Ascending aorta (tissue), 2 donors: ENCODE measurements at regions not wholly inside any gene's neighbourhood (a gene's known extent, or its start where the extent isn't known, plus 50 kb on each side); places are given as distances from the start of the nearest gene placed in this dataset.

Source experiments
- DNase-seq, 2 donors: peaks; one replicate each; pipeline ENCODE4 v3.0.0-alpha.2; 2019; ENCODE audit warnings: low spot score in 2 of 2
- H3K27ac ChIP-seq, 2 donors: fragments of 200-600 bp; sonication (generic); one replicate each; pipeline ENCODE4 v1.5.1; 2016 to 2017; ENCODE audit warnings: mild to moderate bottlenecking in 1 of 2
- H3K27me3 ChIP-seq: fragments of 200-600 bp; sonication (generic); one replicate; pipeline ENCODE4 v1.5.1; 2017
- H3K36me3 ChIP-seq, 2 donors: fragments of 200-600 bp; sonication (generic); one replicate each; pipeline ENCODE4 v1.5.1; 2016
- H3K4me1 ChIP-seq, 2 donors: fragments of 200-600 bp; sonication (generic); one replicate each; pipeline ENCODE4 v1.5.1; 2016 to 2017; ENCODE audit warnings: mild to moderate bottlenecking in 1 of 2
- H3K4me3 ChIP-seq, 2 donors: fragments of 200-600 bp; sonication (generic); one replicate each; pipeline ENCODE4 v1.5.1; 2016 to 2017; ENCODE audit warnings: mild to moderate bottlenecking in 1 of 2
- H3K9me3 ChIP-seq, 2 donors: fragments of 200-600 bp; sonication (generic); one replicate each; pipeline ENCODE4 v1.5.1; 2016
- CTCF ChIP-seq, 3 experiments: fragments of 200-600 bp in 2 of 3; fragments of 450-650 bp in 1 of 3; sonication (generic) in 2 of 3; IDR thresholded peaks; one replicate each; pipeline ENCODE4 v1.5.1; 2016 to 2019; ENCODE audit warnings: antibody characterized with exemption in 3 of 3, mild to moderate bottlenecking in 1 of 3, moderate library complexity in 1 of 3
- intact Hi-C: fragments of 100-400 bp; cut with DNase I; formaldehyde crosslinking; loops from one replicate; pipeline ENCODE4 v1.15.1; 2023

- DNase-seq = no peak
- TF ChIP-seq CTCF (IDR thresholded peaks at IDR 0.05) = no peak
- H3K27me3 ChIP-seq = no peaks in the 10 kb centered on the region
- intact Hi-C loops = no loop called here
- H3K4me1 ChIP-seq = no peaks in the 10 kb centered on the region
- no peak overlapping the region for H3K27ac ChIP-seq
- no peak overlapping the region for H3K4me3 ChIP-seq
- H3K36me3 ChIP-seq = no peaks in the 10 kb centered on the region
- H3K9me3 ChIP-seq = no peaks in the 10 kb centered on the region
These were observed 75.5 kb upstream of the PCGF5 start for GRCh38 chr10:91144961-91145360.

- no peaks in the 10 kb centered on the region for H3K4me1 ChIP-seq
- no peaks in the 10 kb centered on the region for H3K27me3 ChIP-seq
- intact Hi-C loops = no loop called here
- no peaks in the 10 kb centered on the region for H3K9me3 ChIP-seq
- H3K4me3 ChIP-seq = no peak overlapping the region
- TF ChIP-seq CTCF (IDR thresholded peaks at IDR 0.05) = no peak
- no peaks in the 10 kb centered on the region for H3K36me3 ChIP-seq
- no peak for DNase-seq
- no peak overlapping the region for H3K27ac ChIP-seq
These were observed 74.3 kb upstream of the PCGF5 start for GRCh38 chr10:91146146-91146545.

- Histone ChIP-seq H3K4me3 (no peak overlapping the region), H3K27ac (no peak overlapping the region), H3K9me3 (no peaks in the 10 kb centered on the region), H3K27me3 (no peaks in the 10 kb centered on the region), H3K4me1 (no peaks in the 10 kb centered on the region), H3K36me3 (no peaks in the 10 kb centered on the region)
- intact Hi-C loops = no loop called here
- no peak for TF ChIP-seq CTCF (IDR thresholded peaks at IDR 0.05)
- no peak for DNase-seq
These were observed 70.9 kb upstream of the PCGF5 start for GRCh38 chr10:91149550-91149949.

- H3K36me3 ChIP-seq = no peaks in the 10 kb centered on the region
- H3K27me3 ChIP-seq = no peaks in the 10 kb centered on the region
- H3K4me3 ChIP-seq = no peak overlapping the region
- no peak overlapping the region for H3K27ac ChIP-seq
- intact Hi-C loops = no loop called here
- no peak for DNase-seq
- no peak for TF ChIP-seq CTCF (IDR thresholded peaks at IDR 0.05)
- H3K9me3 ChIP-seq = no peaks in the 10 kb centered on the region
- H3K4me1 ChIP-seq = no peaks in the 10 kb centered on the region
These were observed 69.8 kb upstream of the PCGF5 start for GRCh38 chr10:91150631-91151030.

GRCh38 chr10:91153508-91153907, 67.0 kb upstream of the PCGF5 start:
- no peak for DNase-seq
- no peaks in the 10 kb centered on the region for H3K27me3 ChIP-seq
- no peak overlapping the region for H3K4me3 ChIP-seq
- no peak overlapping the region for H3K27ac ChIP-seq
- intact Hi-C loops = no loop called here
- no peaks in the 10 kb centered on the region for H3K9me3 ChIP-seq
- TF ChIP-seq CTCF (IDR thresholded peaks at IDR 0.05) = no peak
- H3K4me1 ChIP-seq = no peaks in the 10 kb centered on the region
- H3K36me3 ChIP-seq = no peaks in the 10 kb centered on the region

- H3K4me3 ChIP-seq = no peak overlapping the region
- H3K9me3 ChIP-seq = no peaks in the 10 kb centered on the region
- TF ChIP-seq CTCF (IDR thresholded peaks at IDR 0.05) = no peak
- H3K36me3 ChIP-seq = no peaks in the 10 kb centered on the region
- intact Hi-C loops = no loop called here
- DNase-seq = no peak
- no peaks in the 10 kb centered on the region for H3K4me1 ChIP-seq
- no peaks in the 10 kb centered on the region for H3K27me3 ChIP-seq
- no peak overlapping the region for H3K27ac ChIP-seq
These were observed 65.6 kb upstream of the PCGF5 start for GRCh38 chr10:91154842-91155241.
